GM10248 (cell line): ENCODE measurements at regions not wholly inside any gene's neighbourhood (a gene's known extent, or its start where the extent isn't known, plus 50 kb on each side); places are given as distances from the start of the nearest gene placed in this dataset.

Experiments used
- CTCF ChIA-PET: fragments of 300-600 bp; sonication (Branson Sonifier 250); formaldehyde crosslinking; extraction: SDS; loops from one replicate; lab custom pipeline; 2021; ENCODE audit warnings: antibody characterized with exemption; lab: Yijun Ruan, JAX
- POLR2A ChIA-PET: fragments of 350-650 bp; sonication (Branson Sonifier 250); formaldehyde crosslinking; extraction: SDS; loops from one replicate; lab custom pipeline; 2020; ENCODE audit warnings: antibody characterized with exemption; lab: Yijun Ruan, JAX
- DNase-seq: peaks from one replicate; pipeline ENCODE4 v3.0.0; 2012; ENCODE audit errors: extremely low spot score
- CTCF ChIP-seq: IDR thresholded peaks from 2 replicates; pipeline ENCODE4 v1.5.1; 2012; ENCODE audit warnings: mild to moderate bottlenecking, low read depth; ENCODE audit errors: extremely low read depth, missing control alignments, control extremely low read depth

GRCh38 chr14:43418324-43418723, 1088.8 kb downstream of the FSCB start:
- TF ChIP-seq CTCF = no peak
- POLR2A ChIA-PET = no interaction called here
- DNase-seq = no peak
- CTCF ChIA-PET = interaction anchor here (0.8 kb wide), 1 partner anchor 57 kb away, joined by 3 read pairs; no protein-coding TSS in a partner anchor

- CTCF ChIA-PET = no interaction called here
Observed at GRCh38 chr14:43413084-43413483, 1094.0 kb downstream of the FSCB start.

GRCh38 chr14:43411841-43412240, 1095.2 kb downstream of the FSCB start:
- TF ChIP-seq CTCF = no peak
- no peak for DNase-seq
- ChIA-PET POLR2A (no interaction called here), CTCF (no interaction called here)

More at GRCh38 chr14:43413084-43413483, 1094.0 kb downstream of the FSCB start:
- POLR2A ChIA-PET = no interaction called here
- no peak for DNase-seq
- TF ChIP-seq CTCF = no peak

- no peak for DNase-seq
- no peak for TF ChIP-seq CTCF
- POLR2A ChIA-PET = no interaction called here
- CTCF ChIA-PET = no interaction called here
Observed at GRCh38 chr14:43410631-43411030, 1096.5 kb downstream of the FSCB start.

GRCh38 chr14:43408472-43408871, 1098.6 kb downstream of the FSCB start:
- DNase-seq = no peak
- POLR2A ChIA-PET = no interaction called here
- CTCF ChIA-PET = no interaction called here
- no peak for TF ChIP-seq CTCF

- no peak for TF ChIP-seq CTCF
- DNase-seq = no peak
- ChIA-PET POLR2A (no interaction called here), CTCF (no interaction called here)
Observed at GRCh38 chr14:43407706-43408105, 1099.4 kb downstream of the FSCB start.

- ChIA-PET POLR2A (no interaction called here), CTCF (no interaction called here)
- no peak for DNase-seq
- TF ChIP-seq CTCF = no peak
Observed at GRCh38 chr14:43406931-43407330, 1100.2 kb downstream of the FSCB start.
